ENCODE measurements at regions not wholly inside any gene's neighbourhood (a gene's known extent, or its start where the extent isn't known, plus 50 kb on each side); places are given as distances from the start of the nearest gene placed in this dataset.

GRCh38 chr3:36197151-36197550 lies 183.2 kb upstream of the STAC start:
- DNase-seq: no peak

GRCh38 chr3:36201546-36201945 lies 178.8 kb upstream of the STAC start:
- no peak for DNase-seq

GRCh38 chr3:36206956-36207580 lies 173.2 kb upstream of the STAC start:
- DNase-seq: no peak

GRCh38 chr3:36210840-36211651 lies 169.3 kb upstream of the STAC start:
- no peak for DNase-seq

GRCh38 chr3:36211652-36211999 lies 168.7 kb upstream of the STAC start:
- DNase-seq: no peak

GRCh38 chr3:36212251-36212650 lies 168.1 kb upstream of the STAC start:
- no peak for DNase-seq

- no peak for DNase-seq
Observed at GRCh38 chr3:36214460-36214859, 165.8 kb upstream of the STAC start.

- no peak for DNase-seq
Observed at GRCh38 chr3:36215241-36215640, 165.1 kb upstream of the STAC start.

GRCh38 chr3:36219398-36219797 lies 160.9 kb upstream of the STAC start:
- DNase-seq: no peak

GRCh38 chr3:36220173-36220572 lies 160.1 kb upstream of the STAC start:
- no peak for DNase-seq

- DNase-seq: no peak
Observed at GRCh38 chr3:36221975-36222374, 158.3 kb upstream of the STAC start.

- no peak for DNase-seq
Observed at GRCh38 chr3:36227980-36228379, 152.3 kb upstream of the STAC start.

- no peak for DNase-seq
Observed at GRCh38 chr3:36229496-36229895, 150.8 kb upstream of the STAC start.

GRCh38 chr3:36232797-36233489 lies 147.4 kb upstream of the STAC start:
- no peak for DNase-seq

GRCh38 chr3:36244728-36245127 lies 135.6 kb upstream of the STAC start:
- no peak for DNase-seq

GRCh38 chr3:36248374-36248773 lies 131.9 kb upstream of the STAC start:
- no peak for DNase-seq

- DNase-seq: no peak
Observed at GRCh38 chr3:36250191-36250590, 130.1 kb upstream of the STAC start.

GRCh38 chr3:36257158-36257852 lies 123.0 kb upstream of the STAC start:
- no peak for DNase-seq

- DNase-seq: no peak
Observed at GRCh38 chr3:36258421-36258820, 121.9 kb upstream of the STAC start.

- DNase-seq: no peak
Observed at GRCh38 chr3:36259580-36259979, 120.7 kb upstream of the STAC start.

GRCh38 chr3:36269274-36269673 lies 111.0 kb upstream of the STAC start:
- no peak for DNase-seq

- DNase-seq: no peak
Observed at GRCh38 chr3:36282766-36283165, 97.5 kb upstream of the STAC start.

- no peak for DNase-seq
Observed at GRCh38 chr3:36295296-36295695, 85.0 kb upstream of the STAC start.

- no peak for DNase-seq
Observed at GRCh38 chr3:36297195-36297594, 83.1 kb upstream of the STAC start.
